ENCODE measurements at regions not wholly inside any gene's neighbourhood (a gene's known extent, or its start where the extent isn't known, plus 50 kb on each side); places are given as distances from the start of the nearest gene placed in this dataset.

DNA sequence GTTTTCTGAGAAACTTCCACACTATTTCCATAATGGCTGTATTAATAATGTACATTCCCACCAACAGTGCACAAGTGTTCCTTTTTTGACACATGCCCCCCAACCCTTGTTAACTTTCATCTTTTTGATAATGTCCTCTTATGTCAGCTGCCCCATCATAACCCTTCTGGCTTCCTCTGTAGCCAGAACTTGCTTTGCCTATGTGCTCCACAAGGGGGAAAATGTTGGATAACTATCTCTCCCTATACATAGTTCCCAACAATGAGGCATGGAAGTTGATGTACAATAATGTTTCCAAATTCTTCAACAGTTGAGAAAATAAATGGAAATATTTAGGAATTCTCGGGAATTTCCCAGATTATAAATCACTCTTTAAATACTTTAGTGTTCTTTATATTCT, 142.9 kb downstream of the ASB9 start:
- H3K27ac Mint-ChIP-seq = no peak overlapping the region

DNA sequence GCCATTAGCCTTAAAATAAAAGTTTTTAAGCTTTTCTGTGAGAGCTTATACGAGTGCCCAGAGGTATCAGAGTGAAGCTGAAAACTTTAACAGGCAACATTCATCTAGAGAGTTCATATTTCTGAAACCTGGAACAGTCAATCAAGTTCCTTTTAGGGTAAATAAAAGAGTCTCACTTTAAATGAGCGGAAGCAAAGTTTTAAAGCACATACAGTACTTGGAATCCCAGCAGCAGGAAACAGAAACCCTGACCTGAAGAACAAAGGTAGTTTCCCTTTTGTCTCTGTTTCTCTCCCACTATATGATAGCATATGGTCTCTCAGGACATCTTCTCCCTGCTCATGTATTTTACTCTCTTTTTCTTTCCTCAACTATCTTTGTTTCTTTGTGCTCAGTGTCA, 153.0 kb downstream of the ASB9 start:
- H3K4me1 Mint-ChIP-seq = no peaks in the 10 kb centered on the region
- no peak overlapping the region for H3K27ac Mint-ChIP-seq
- WGBS (ENCODE audit: insufficient coverage) = 83% methylated on average over 2 of the region's 2 CpGs
- H3K4me3 Mint-ChIP-seq = no peak overlapping the region
- H3K4me3 ChIP-seq (ENCODE audit: low read length) = no peak overlapping the region
- H3K27ac ChIP-seq (ENCODE audit: low read length) = no peak overlapping the region
- no peaks in the 10 kb centered on the region for H3K36me3 Mint-ChIP-seq
- H3K36me3 ChIP-seq (ENCODE audit: control insufficient read depth, insufficient read depth, low read length) = no peaks in the 10 kb centered on the region
- H3K27me3 ChIP-seq (ENCODE audit: control insufficient read depth, insufficient read depth, low read length) = no peaks in the 10 kb centered on the region
- no peaks in the 10 kb centered on the region for H3K9me3 ChIP-seq (ENCODE audit: control insufficient read depth, insufficient read depth, low read length)
- intact Hi-C loops (cut with micrococcal nuclease) = no loop called here
- H3K27me3 Mint-ChIP-seq (ENCODE audit: low read depth in 2 of 2) = peaks cover 8 to 48% of the 10 kb centered on the region in 2 donors
- H3K9me3 Mint-ChIP-seq = no peaks in the 10 kb centered on the region
- no peak for ATAC-seq
- no peak for DNase-seq
- H3K4me1 ChIP-seq (ENCODE audit: control insufficient read depth, insufficient read depth, low read length) = no peaks in the 10 kb centered on the region
- TF ChIP-seq, protein P1, sequence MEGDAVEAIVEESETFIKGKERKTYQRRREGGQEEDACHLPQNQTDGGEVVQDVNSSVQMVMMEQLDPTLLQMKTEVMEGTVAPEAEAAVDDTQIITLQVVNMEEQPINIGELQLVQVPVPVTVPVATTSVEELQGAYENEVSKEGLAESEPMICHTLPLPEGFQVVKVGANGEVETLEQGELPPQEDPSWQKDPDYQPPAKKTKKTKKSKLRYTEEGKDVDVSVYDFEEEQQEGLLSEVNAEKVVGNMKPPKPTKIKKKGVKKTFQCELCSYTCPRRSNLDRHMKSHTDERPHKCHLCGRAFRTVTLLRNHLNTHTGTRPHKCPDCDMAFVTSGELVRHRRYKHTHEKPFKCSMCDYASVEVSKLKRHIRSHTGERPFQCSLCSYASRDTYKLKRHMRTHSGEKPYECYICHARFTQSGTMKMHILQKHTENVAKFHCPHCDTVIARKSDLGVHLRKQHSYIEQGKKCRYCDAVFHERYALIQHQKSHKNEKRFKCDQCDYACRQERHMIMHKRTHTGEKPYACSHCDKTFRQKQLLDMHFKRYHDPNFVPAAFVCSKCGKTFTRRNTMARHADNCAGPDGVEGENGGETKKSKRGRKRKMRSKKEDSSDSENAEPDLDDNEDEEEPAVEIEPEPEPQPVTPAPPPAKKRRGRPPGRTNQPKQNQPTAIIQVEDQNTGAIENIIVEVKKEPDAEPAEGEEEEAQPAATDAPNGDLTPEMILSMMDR (IDR thresholded peaks at IDR 0.05) = no peak

More for the DNA sequence above, 142.9 kb downstream of the ASB9 start:
- Histone ChIP-seq H3K36me3 (ENCODE audit: control insufficient read depth, insufficient read depth, low read length) (no peaks in the 10 kb centered on the region), H3K4me1 (ENCODE audit: control insufficient read depth, insufficient read depth, low read length) (no peaks in the 10 kb centered on the region), H3K4me3 (ENCODE audit: low read length) (no peak overlapping the region), H3K27ac (ENCODE audit: low read length) (no peak overlapping the region), H3K9me3 (ENCODE audit: control insufficient read depth, insufficient read depth, low read length) (no peaks in the 10 kb centered on the region), H3K27me3 (ENCODE audit: control insufficient read depth, insufficient read depth, low read length) (no peaks in the 10 kb centered on the region)
- no peaks in the 10 kb centered on the region for H3K36me3 Mint-ChIP-seq
- H3K27me3 Mint-ChIP-seq (ENCODE audit: low read depth in 2 of 2) = peaks cover 0 to 2% of the 10 kb centered on the region in 2 donors
- H3K4me1 Mint-ChIP-seq = no peaks in the 10 kb centered on the region
- H3K4me3 Mint-ChIP-seq = no peak overlapping the region
- intact Hi-C loops (cut with micrococcal nuclease) = no loop called here
- no peaks in the 10 kb centered on the region for H3K9me3 Mint-ChIP-seq
- WGBS (ENCODE audit: insufficient coverage) = no CpG with 5 or more reads among the region's 1 CpG
- TF ChIP-seq, protein P1 (IDR thresholded peaks at IDR 0.05) = no peak
- no peak for DNase-seq
- ATAC-seq = no peak

DNA sequence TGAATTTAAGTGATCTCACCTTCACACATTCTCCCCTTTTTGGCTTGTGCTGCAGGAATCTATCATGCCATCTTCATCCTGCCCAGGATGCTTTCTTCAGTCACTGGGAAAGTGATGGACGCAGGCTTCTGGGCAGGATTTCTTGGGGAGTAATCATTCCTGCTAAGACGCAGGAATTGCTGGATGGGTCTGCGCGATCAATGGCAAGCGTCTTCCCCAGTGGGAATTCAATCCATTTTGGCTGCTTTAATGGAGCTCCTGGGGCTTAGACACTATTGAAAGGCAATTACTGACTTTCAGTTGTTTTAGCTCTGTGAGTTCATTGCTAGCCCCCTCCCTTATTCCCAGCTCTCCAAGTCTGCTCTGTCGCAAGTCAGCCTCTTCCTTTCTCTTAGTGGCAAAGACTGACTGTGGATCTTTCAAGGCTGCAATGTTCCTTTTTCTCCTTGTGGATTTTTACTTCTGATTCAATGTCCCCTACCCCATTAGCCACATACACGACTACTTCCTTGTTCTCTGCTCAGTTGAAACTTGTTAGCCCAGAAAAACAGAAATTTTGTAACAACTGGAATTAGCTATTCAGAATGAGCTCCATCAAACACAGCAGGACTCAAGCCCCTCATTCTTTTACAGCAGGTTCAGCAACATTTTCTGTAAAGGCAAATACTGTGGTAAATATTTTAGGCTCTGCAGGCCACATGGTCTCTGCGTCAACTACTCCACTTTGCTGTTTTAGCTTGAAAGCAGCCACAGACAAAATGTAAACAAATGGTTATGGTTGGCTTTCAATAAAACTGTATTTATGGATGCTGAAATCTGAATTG, 154.9 kb downstream of the ASB9 start:
- Mint-ChIP-seq H3K4me3 (no peak overlapping the region), H3K9me3 (no peaks in the 10 kb centered on the region), H3K27me3 (ENCODE audit: low read depth in 2 of 2) (peaks cover 6 to 38% of the 10 kb centered on the region in 2 donors), H3K36me3 (no peaks in the 10 kb centered on the region), H3K4me1 (no peaks in the 10 kb centered on the region), H3K27ac (no peak overlapping the region)
- Histone ChIP-seq H3K36me3 (ENCODE audit: control insufficient read depth, insufficient read depth, low read length) (no peaks in the 10 kb centered on the region), H3K27ac (ENCODE audit: low read length) (no peak overlapping the region), H3K4me3 (ENCODE audit: low read length) (no peak overlapping the region), H3K9me3 (ENCODE audit: control insufficient read depth, insufficient read depth, low read length) (no peaks in the 10 kb centered on the region), H3K27me3 (ENCODE audit: control insufficient read depth, insufficient read depth, low read length) (no peaks in the 10 kb centered on the region), H3K4me1 (ENCODE audit: control insufficient read depth, insufficient read depth, low read length) (no peaks in the 10 kb centered on the region)
- intact Hi-C loops (cut with micrococcal nuclease) = no loop called here
- DNase-seq = no peak
- TF ChIP-seq, protein P1 (IDR thresholded peaks at IDR 0.05) = no peak
- ATAC-seq = no peak
- WGBS (ENCODE audit: insufficient coverage) = 84% methylated on average over 6 of the region's 8 CpGs

All from natural killer cell (primary cell).